ENCODE measurements at regions not wholly inside any gene's neighbourhood (a gene's known extent, or its start where the extent isn't known, plus 50 kb on each side); places are given as distances from the start of the nearest gene placed in this dataset.

DNA sequence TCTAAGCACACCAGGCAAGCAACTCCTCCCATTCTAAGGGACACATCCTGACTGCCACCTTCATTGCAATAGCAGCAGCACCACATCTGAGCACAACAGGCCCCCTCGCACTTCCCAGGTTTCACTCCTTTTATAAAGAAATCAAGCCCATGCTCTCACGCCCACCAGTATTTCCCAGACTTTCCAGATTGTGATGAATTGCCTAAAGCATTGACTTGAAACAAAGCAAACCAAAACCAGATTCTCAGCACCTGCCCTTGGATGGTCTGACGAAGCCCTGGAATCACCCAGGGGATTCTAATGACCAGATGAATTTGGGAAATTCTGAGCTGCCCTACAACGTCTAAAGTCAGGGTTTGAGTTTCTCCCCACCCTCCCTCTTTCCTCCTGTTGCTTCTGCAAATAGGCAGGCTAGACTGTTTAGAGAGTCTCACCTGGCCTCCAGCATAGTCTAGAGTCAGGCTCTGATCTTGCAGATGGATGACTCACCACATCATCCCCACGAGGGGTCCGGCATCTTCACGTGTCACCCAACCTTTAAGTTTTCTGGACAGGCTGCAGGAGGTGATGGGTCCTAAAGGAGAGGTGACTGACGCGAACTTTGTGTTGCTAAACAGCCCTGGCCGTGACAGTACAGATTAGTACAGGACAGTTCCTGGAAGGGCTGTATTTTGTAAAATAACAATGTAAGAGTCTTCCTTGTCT lies 198.0 kb downstream of the SKIDA1 start:
- DNase-seq (ENCODE audit: low read depth, low spot score), result no peak

DNA sequence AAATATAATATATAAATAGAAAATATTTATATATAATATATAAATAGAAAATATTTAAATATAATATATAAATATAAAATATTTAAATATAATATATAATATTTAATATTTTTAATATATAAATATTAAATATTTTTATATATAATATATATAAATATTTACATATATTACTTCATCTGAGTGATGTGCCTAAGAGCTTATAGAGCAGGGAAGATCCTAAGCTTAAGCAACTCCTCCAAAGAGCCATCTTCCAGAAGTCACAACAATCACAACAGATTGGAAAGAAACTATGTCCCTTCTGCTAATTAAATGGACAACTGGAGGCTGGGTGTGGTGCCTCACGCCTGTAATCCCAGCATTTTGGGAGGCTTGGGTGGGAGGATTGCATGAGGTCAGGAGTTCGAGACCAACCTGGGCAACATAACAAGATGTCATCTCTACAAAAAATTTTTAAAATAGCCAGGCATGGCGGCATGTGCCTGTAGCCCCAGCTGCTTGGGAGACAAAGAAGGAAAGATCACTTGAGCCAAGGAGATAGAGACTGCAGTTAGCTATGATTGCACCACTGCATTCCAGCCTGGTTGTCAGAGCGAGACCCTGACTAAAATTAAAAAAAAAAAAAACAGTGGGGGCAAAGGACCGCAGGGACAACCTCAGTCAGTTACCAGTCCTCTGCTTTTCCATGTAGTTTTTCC lies 198.7 kb downstream of the SKIDA1 start:
- DNase-seq (ENCODE audit: low read depth, low spot score), result no peak

DNA sequence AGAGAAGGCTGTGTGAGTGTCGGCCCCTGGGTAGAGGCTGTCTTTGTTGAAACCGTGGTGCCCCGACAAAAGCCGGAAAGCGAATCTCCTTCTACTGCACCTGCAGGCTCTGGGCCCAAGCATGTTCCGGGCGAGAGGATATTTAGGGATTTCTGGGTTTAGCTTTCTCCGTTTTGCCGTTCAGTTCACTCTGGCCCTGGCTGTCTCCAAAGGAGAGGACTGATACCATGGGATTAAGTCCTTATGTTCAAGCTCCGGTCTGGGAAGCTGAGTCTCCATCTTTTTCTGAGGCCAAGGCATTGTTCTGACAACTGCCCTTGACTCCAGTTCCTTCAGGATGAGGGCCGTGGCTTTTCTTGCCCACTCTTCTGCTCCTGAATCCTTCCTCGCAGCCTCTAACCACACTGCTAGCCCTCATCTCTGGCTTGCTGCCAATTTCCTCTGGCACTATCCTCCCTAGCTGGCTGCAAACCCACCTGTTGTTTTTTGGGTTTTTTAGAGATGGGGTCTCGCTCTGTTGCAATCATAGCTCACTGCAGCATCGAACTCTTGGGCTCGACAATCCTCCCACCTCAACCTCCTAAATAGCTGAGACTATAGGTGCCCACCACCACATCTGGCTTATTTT lies 206.8 kb downstream of the SKIDA1 start:
- DNase-seq (ENCODE audit: low read depth, low spot score), result peak; percentile 65

- peak; percentile 68 for DNase-seq (ENCODE audit: low read depth, low spot score)
These were observed 207.6 kb downstream of the SKIDA1 start for GRCh38 chr10:21317902-21318301.

GRCh38 chr10:21315645-21316220 lies 209.7 kb downstream of the SKIDA1 start:
- DNase-seq (ENCODE audit: low read depth, low spot score), result peak; percentile 94

GRCh38 chr10:21314906-21315644 lies 210.4 kb downstream of the SKIDA1 start:
- peak; percentile 65 for DNase-seq (ENCODE audit: low read depth, low spot score)

- DNase-seq (ENCODE audit: low read depth, low spot score), result peak; percentile 84
These were observed 211.3 kb downstream of the SKIDA1 start for GRCh38 chr10:21314111-21314626.

DNA sequence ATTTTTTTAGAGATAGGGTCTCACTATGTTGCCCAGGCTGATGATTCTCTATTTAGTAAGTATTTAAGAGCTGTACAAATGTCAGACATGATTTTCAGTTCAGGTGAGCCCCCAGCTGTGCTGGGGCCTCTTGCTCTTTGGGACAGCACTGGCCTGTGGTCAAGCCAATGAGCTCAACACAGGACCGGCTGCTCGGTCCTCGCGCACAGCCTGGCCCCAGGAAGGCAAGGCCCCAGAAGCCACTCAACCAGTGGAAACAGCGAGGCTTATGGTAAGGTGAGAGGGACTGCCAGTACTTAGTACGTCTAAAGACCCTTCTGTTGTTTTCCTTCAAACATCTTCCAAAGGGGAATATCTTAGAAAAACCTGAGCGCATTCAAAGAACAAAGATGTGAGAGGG lies 211.8 kb downstream of the SKIDA1 start:
- DNase-seq (ENCODE audit: low read depth, low spot score), result no peak

GRCh38 chr10:21311426-21311825 lies 214.1 kb downstream of the SKIDA1 start:
- no peak for DNase-seq (ENCODE audit: low read depth, low spot score)

GRCh38 chr10:21309427-21309826 lies 216.1 kb downstream of the SKIDA1 start:
- DNase-seq (ENCODE audit: low read depth, low spot score), result no peak

DNA sequence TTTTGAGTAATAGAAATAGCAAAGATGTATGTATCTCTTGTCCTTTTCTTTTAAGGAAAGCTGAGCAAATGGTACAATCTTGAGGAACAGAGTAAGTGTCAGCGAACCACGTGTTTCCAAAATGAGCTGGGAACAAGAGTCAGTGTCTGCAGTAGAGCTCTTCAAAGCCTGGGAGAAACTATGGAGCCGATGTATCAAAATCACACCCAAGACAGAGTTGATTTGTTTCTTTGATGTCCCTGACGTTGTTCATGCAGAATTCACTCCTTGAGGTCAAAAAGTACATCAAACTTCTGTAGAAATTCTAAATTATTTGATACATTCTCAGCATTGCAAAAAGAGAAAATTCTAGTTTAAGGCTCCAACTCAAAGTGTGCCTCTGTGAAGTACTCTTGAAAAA lies 216.5 kb downstream of the SKIDA1 start:
- DNase-seq (ENCODE audit: low read depth, low spot score), result no peak

- DNase-seq (ENCODE audit: low read depth, low spot score), result no peak
These were observed 217.5 kb downstream of the SKIDA1 start for GRCh38 chr10:21308018-21308417.

- DNase-seq (ENCODE audit: low read depth, low spot score), result no peak
These were observed 220.9 kb downstream of the SKIDA1 start for GRCh38 chr10:21304608-21305007.

DNA sequence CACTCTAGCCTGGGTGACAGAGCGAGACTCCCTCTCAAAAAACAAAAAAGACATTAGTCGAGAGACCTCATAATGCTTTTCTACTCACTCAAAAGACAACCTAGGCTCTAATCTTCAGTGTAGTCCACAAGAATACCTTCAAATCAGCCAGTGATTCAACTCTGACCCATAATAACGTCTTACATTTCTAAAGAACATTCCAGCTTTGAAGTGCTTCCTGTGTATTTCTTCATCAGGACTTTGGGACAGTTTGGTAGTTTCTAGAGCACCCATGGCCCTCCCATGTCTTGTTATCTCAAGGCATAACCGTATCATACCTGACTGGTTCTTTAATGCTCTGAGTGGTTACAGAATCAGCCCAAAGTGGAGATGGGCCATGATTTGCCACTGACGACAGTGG lies 221.3 kb downstream of the SKIDA1 start:
- no peak for DNase-seq (ENCODE audit: low read depth, low spot score)

DNA sequence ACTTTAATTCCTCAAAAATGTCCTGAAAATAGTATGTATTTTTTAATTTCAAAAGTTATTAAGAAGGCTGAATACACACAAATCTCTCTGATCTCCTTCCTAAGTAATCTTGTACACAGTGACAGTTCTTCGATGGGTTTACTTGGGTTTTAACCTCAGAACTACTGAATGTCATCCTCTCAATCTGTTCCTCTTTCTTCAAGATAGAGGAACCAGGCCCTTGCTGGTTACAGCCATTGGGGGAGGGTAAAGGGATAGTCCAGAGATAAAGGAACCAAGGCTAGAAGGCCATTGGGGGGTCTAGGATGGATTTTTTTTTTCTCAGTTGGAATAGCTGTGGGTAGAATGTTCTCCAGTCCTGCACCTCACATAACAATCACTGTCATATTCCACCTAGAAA lies 224.9 kb downstream of the SKIDA1 start:
- DNase-seq (ENCODE audit: low read depth, low spot score), result no peak

DNA sequence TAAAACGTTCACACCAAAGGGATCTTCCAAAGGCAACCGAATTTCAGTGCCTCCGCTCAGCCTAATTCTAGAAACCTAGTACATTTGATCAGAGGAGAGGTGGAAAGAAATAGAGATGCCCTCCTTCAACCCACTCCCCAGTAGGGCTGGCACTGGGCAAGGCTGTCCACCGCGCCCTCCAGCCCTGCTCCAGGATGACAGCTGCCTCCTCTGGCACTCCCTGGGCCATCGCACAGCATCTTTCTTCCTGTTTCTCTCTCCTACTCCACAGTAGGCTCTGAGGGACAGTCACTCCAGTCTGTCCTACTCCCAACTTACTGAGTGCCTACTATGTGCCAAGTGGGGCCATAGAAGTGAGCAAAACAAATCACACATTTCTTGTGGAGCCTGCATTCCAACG lies 226.2 kb downstream of the SKIDA1 start:
- no peak for DNase-seq (ENCODE audit: low read depth, low spot score)

DNA sequence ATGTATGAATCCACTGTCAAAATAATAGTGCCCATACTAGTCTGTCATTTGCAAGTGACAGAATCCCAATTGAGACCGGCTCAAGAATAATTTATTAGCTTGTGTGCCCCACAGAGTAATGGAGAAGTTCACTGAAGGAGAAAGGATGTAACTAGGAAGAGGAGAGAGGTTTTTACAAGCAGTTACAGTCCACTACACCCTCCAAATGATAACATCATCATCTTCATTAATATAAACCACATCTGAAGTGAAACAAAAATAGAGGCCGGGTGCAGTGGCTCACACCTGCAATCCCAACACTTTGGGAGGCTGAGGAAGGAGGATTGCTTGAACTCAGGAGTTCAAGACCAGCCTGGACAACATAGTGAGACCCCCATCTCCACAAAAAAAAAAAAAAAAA lies 226.8 kb downstream of the SKIDA1 start:
- DNase-seq (ENCODE audit: low read depth, low spot score), result no peak

DNA sequence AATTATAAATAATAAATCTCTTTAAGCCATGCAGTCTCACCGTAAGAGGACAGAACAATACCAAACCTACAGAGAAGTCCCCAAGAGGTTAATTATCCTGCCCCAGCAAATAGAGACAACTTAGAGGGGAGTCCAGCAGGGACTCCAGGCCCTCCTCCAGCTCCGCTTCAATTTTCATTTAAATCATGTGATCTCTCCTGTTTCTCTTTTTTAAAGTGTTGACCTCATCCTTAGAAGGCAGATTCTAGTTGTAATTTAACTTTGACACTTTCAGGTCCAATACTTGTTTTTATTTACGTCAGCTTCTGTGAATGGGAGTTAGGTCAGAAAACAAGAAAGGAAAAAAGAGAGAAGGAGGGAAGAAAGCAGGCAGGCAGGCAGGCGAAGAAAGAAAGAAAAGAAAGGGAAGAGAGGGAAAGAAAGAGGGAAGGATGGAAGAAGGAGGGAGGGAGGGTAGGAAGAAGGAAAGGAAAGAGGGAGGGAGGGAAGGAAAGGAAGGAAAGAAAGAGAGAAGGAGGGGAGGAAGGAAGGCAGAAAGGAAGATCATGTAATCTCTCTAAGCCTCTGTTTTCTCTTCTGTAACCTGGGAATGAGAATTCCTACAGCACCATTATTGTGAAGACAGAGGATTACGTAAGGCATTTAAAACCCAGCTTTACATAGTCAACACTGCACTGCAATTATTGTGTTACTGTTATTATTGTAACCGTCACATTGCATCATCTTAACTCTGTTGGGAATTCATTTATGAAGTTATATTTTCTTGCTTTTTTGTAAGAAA lies 227.7 kb downstream of the SKIDA1 start:
- DNase-seq (ENCODE audit: low read depth, low spot score), result no peak

DNA sequence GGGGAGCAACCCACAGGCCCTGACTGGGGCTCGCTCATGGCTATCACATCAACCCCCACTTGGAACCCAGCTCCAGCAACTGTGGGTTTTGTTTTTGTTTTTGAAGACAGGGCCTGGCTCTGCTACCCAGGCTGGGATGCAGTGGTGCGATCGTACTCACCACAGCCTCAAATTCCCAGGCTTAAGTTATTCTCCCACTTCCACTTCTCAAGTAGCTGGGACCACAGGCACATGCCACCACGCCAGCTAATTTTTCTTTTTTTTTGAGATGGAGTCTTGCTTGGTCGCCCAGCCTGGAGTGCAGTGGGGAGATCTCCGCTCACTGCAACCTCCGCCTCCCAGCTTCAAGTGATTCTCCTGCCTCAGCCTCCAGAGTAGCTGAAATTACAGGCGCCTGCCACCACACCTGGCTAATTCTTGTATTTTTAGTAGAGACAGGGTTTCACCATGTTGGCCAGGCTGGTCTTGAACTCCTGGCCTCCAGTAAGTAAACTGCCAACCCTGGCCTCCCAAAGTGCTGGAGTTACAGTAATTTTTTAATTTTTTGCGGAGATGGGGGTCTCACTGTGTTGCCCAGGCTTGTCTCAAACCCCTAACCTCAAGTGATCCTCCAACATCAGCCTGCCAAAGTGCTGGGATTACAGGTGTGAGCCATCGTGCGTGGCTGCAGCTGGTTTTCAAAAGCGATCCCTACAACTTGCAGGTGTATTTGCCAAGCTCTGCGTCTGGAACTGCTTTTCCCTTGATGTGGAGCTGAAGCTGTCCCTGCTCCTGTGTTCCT lies 228.7 kb downstream of the SKIDA1 start:
- DNase-seq (ENCODE audit: low read depth, low spot score), result no peak
